CD14-positive monocyte (primary cell): ENCODE measurements at regions not wholly inside any gene's neighbourhood (a gene's known extent, or its start where the extent isn't known, plus 50 kb on each side); places are given as distances from the start of the nearest gene placed in this dataset.

ENCODE experiments used
- DNase-seq, 3 donors: peaks; one replicate each; pipeline ENCODE4 v3.0.0-alpha.2; 2011 to 2022
- H2AFZ ChIP-seq: 2 replicates; pipeline ENCODE4 v1.6.0; 2012; ENCODE audit warnings: mild to moderate bottlenecking, low read depth, low read length, inconsistent platforms; ENCODE audit not compliant: insufficient read depth, poor library complexity, severe bottlenecking
- H3K27ac ChIP-seq, 2 donors: 1 replicate in 1 of 2; 2 replicates in 1 of 2; pipeline ENCODE4 v1.5.1; 2012 to 2013; ENCODE audit warnings: low read length in 2 of 2, control low read depth in 1 of 2, inconsistent platforms in 1 of 2, low read depth in 1 of 2, mild to moderate bottlenecking in 1 of 2
- H3K27me3 ChIP-seq, 2 donors: one replicate each; pipeline versions ENCODE4 v1.6.0 to v1.6.1; 2011 to 2013; ENCODE audit warnings: low read length in 2 of 2; ENCODE audit not compliant: control insufficient read depth in 2 of 2, insufficient read depth in 2 of 2
- H3K36me3 ChIP-seq, 2 donors: replicated peaks in 1 of 2; 1 replicate in 1 of 2; 2 replicates in 1 of 2; pipeline versions ENCODE4 v1.5.1 to v1.6.1; 2012 to 2013; ENCODE audit warnings: low read length in 2 of 2, control low read depth in 1 of 2, inconsistent platforms in 1 of 2, mild to moderate bottlenecking in 1 of 2; ENCODE audit not compliant: insufficient read depth in 2 of 2, control insufficient read depth in 1 of 2
- H3K4me1 ChIP-seq, 2 donors: 1 replicate in 1 of 2; 2 replicates in 1 of 2; pipeline versions ENCODE4 v1.5.1 to v1.6.1; 2012 to 2013; ENCODE audit warnings: low read length in 2 of 2, control low read depth in 1 of 2, inconsistent platforms in 1 of 2, mild to moderate bottlenecking in 1 of 2, moderate library complexity in 1 of 2; ENCODE audit not compliant: insufficient read depth in 2 of 2, control insufficient read depth in 1 of 2
- H3K4me2 ChIP-seq: replicated peaks from 2 replicates; pipeline ENCODE3; 2012; ENCODE audit warnings: low read length, moderate library complexity, mild to moderate bottlenecking; ENCODE audit not compliant: poor library complexity, severe bottlenecking; ENCODE audit errors: extremely low read depth
- H3K4me3 ChIP-seq, 3 experiments: fragments of 200-600 bp in 1 of 3; sonication (generic) in 1 of 3; replicated peaks in 1 of 3; 1 replicate in 2 of 3; 2 replicates in 1 of 3; pipeline ENCODE4 v1.5.1; 2011 to 2013; ENCODE audit warnings: low read length in 3 of 3, mild to moderate bottlenecking in 3 of 3, control low read depth in 2 of 3, low read depth in 2 of 3, inconsistent platforms in 1 of 3, moderate library complexity in 1 of 3
- H3K79me2 ChIP-seq: 2 replicates; pipeline ENCODE4 v1.6.0; 2012; ENCODE audit warnings: mild to moderate bottlenecking, control low read depth, inconsistent platforms, low read length, moderate library complexity; ENCODE audit not compliant: insufficient read depth
- H3K9ac ChIP-seq: 2 replicates; pipeline ENCODE4 v1.6.0; 2017; ENCODE audit warnings: low read length, mild to moderate bottlenecking; ENCODE audit not compliant: insufficient read depth, poor library complexity, severe bottlenecking
- H3K9me3 ChIP-seq, 2 donors: replicated peaks in 1 of 2; 1 replicate in 1 of 2; 2 replicates in 1 of 2; pipeline versions ENCODE4 v1.5.1 to v1.6.1; 2012 to 2013; ENCODE audit warnings: low read length in 2 of 2, control low read depth in 1 of 2; ENCODE audit not compliant: control insufficient read depth in 1 of 2, insufficient read depth in 1 of 2
- H4K20me1 ChIP-seq: 2 replicates; pipeline ENCODE4 v1.6.0; 2012; ENCODE audit warnings: mild to moderate bottlenecking, low read length, control low read depth, moderate library complexity; ENCODE audit not compliant: insufficient read depth
- H3K27ac Mint-ChIP-seq, 7 donors: one replicate each; pipeline ENCODE4 v1.8.0; 2020; ENCODE audit warnings: mild to moderate bottlenecking in 7 of 7, mixed read lengths in 7 of 7, moderate library complexity in 6 of 7, inconsistent platforms in 2 of 7
- H3K27me3 Mint-ChIP-seq, 3 donors: one replicate each; pipeline ENCODE4 v1.8.0; 2021 to 2022; ENCODE audit warnings: low read depth in 3 of 3, mild to moderate bottlenecking in 3 of 3, mixed read lengths in 3 of 3, moderate library complexity in 3 of 3, inconsistent platforms in 1 of 3
- H3K36me3 Mint-ChIP-seq, 2 donors: one replicate each; pipeline ENCODE4 v1.8.0; 2020; ENCODE audit warnings: mixed read lengths in 2 of 2, inconsistent platforms in 1 of 2, mild to moderate bottlenecking in 1 of 2
- H3K4me1 Mint-ChIP-seq: one replicate; pipeline ENCODE4 v1.8.0; 2020; ENCODE audit warnings: mild to moderate bottlenecking, mixed read lengths
- H3K4me3 Mint-ChIP-seq, 2 donors: one replicate each; pipeline ENCODE4 v1.8.0; 2020; ENCODE audit warnings: mild to moderate bottlenecking in 2 of 2, mixed read lengths in 2 of 2, moderate library complexity in 1 of 2
- H3K9me3 Mint-ChIP-seq, 7 donors: one replicate each; pipeline ENCODE4 v1.8.0; 2020 to 2022; ENCODE audit warnings: mixed read lengths in 7 of 7, mild to moderate bottlenecking in 6 of 7, moderate library complexity in 6 of 7, inconsistent platforms in 2 of 7
- CTCF ChIP-seq: fragments of 200-600 bp; IDR thresholded peaks from one replicate; pipeline ENCODE4 v1.8.0; 2022; ENCODE audit warnings: antibody characterized with exemption, mild to moderate bottlenecking
- WGBS: methylation state at CpG from one replicate; pipeline ENCODE4 v1.1.5; 2013; ENCODE audit warnings: missing lambda C conversion rate; ENCODE audit not compliant: insufficient coverage; 5-methylcytosine and 5-hydroxymethylcytosine counted together
- intact Hi-C, 2 donors: fragments of 100-400 bp; cut with micrococcal nuclease; formaldehyde crosslinking; loops; one replicate each; pipeline versions ENCODE4 v1.15.0 to v1.15.1; 2023

GRCh38 chr22:47384977-47385376 lies 622.5 kb downstream of the TBC1D22A start:
- Mint-ChIP-seq H3K4me1 (no peaks in the 10 kb centered on the region), H3K36me3 (no peaks in the 10 kb centered on the region), H3K27me3 (peaks cover 2 to 5% (median 2%) of the 10 kb centered on the region in 3 donors), H3K9me3 (peaks cover 0 to 3% (median 0%) of the 10 kb centered on the region in 7 donors), H3K27ac (no peak overlapping the region), H3K4me3 (no peak overlapping the region)
- Histone ChIP-seq H3K36me3 (no peaks in the 10 kb centered on the region), H3K4me1 (no peaks in the 10 kb centered on the region), H3K27me3 (no peaks in the 10 kb centered on the region), H3K9me3 (no peaks in the 10 kb centered on the region), H3K9ac (no peak overlapping the region), H4K20me1 (no peaks in the 10 kb centered on the region), H2AFZ (no peak overlapping the region), H3K4me3 (no peak overlapping the region), H3K4me2 (no peak overlapping the region), H3K79me2 (no peaks in the 10 kb centered on the region), H3K27ac (no peak overlapping the region)
- no CpG with 5 or more reads among the region's 8 CpGs for WGBS
- no peak for TF ChIP-seq CTCF
- DNase-seq: no peak
- intact Hi-C loops: no loop called here

GRCh38 chr22:47382164-47382890 lies 619.9 kb downstream of the TBC1D22A start:
- WGBS: 88% methylated on average over 6 of the region's 7 CpGs
- no peak overlapping the region for H3K4me2 ChIP-seq
- no peaks in the 10 kb centered on the region for H3K36me3 ChIP-seq
- H3K4me3 ChIP-seq: no peak overlapping the region
- H2AFZ ChIP-seq: no peak overlapping the region
- Mint-ChIP-seq H3K4me3 (no peak overlapping the region), H3K27ac (no peak overlapping the region), H3K4me1 (no peaks in the 10 kb centered on the region), H3K36me3 (no peaks in the 10 kb centered on the region), H3K27me3 (peaks cover 2 to 5% (median 2%) of the 10 kb centered on the region in 3 donors), H3K9me3 (peaks cover 2 to 13% (median 13%) of the 10 kb centered on the region in 7 donors)
- H4K20me1 ChIP-seq: no peaks in the 10 kb centered on the region
- no peaks in the 10 kb centered on the region for H3K27me3 ChIP-seq
- peaks cover 7 to 12% of the 10 kb centered on the region in 2 donors for H3K9me3 ChIP-seq
- intact Hi-C loops: no loop called here
- no peak overlapping the region for H3K9ac ChIP-seq
- no peaks in the 10 kb centered on the region for H3K4me1 ChIP-seq
- TF ChIP-seq CTCF: no peak
- no peaks in the 10 kb centered on the region for H3K79me2 ChIP-seq
- H3K27ac ChIP-seq: no peak overlapping the region
- no peak for DNase-seq
